IMR-90 (cell line): ENCODE measurements at regions not wholly inside any gene's neighbourhood (a gene's known extent, or its start where the extent isn't known, plus 50 kb on each side); places are given as distances from the start of the nearest gene placed in this dataset.

Experiments
- ATAC-seq: fragments of 200-7000 bp; cut with Tn5 transposase; 2 replicates; pipeline ENCODE4 v1.9.1; 2020; ENCODE audit warnings: low read depth, mild to moderate bottlenecking, moderate library complexity
- BruUV-seq: library from RNA; stranded (reverse); fragments of 400-500 nt; replicated peaks from 2 replicates; lab custom pipeline; 2021; lab: Mats Ljungman, UMichigan
- CTCF ChIA-PET: fragments of 300-600 bp; formaldehyde crosslinking; extraction: SDS; loops from one replicate; lab custom pipeline; 2021; ENCODE audit warnings: antibody characterized with exemption; lab: Yijun Ruan, JAX
- POLR2A ChIA-PET: fragments of 300-600 bp; sonication (Branson Sonifier 250); formaldehyde crosslinking; loops from one replicate; lab custom pipeline; 2022; ENCODE audit warnings: antibody characterized with exemption; ENCODE audit not compliant: unreplicated experiment; lab: Charles Lee
- DNase-seq: peaks from one replicate; pipeline ENCODE4 v3.0.0; 2013
- H2AFZ ChIP-seq: replicated peaks from 2 replicates; pipeline ENCODE3; 2013; ENCODE audit warnings: low read length, mild to moderate bottlenecking; ENCODE audit not compliant: poor library complexity
- H2AK5ac ChIP-seq: 2 replicates; pipeline ENCODE4 v1.6.1; 2013; ENCODE audit warnings: low read depth, low read length, inconsistent platforms
- H2AK9ac ChIP-seq: replicated peaks from 2 replicates; pipeline ENCODE3; 2013; ENCODE audit warnings: mild to moderate bottlenecking, low read depth, low read length, moderate library complexity; ENCODE audit not compliant: poor library complexity
- H2BK120ac ChIP-seq: 2 replicates; pipeline ENCODE4 v1.6.1; 2013; ENCODE audit warnings: low read depth, low read length, inconsistent platforms
- H2BK15ac ChIP-seq: 3 replicates; pipeline ENCODE4 v1.6.1; 2013; ENCODE audit warnings: low read depth, low read length, inconsistent platforms
- H2BK20ac ChIP-seq: 2 replicates; pipeline ENCODE4 v1.6.1; 2013; ENCODE audit warnings: low read depth, mild to moderate bottlenecking, inconsistent platforms, low read length, moderate library complexity
- H2BK5ac ChIP-seq: 2 replicates; pipeline ENCODE4 v1.6.1; 2013; ENCODE audit warnings: mild to moderate bottlenecking, low read depth, low read length, inconsistent platforms; ENCODE audit not compliant: poor library complexity, severe bottlenecking
- H3K14ac ChIP-seq: replicated peaks from 2 replicates; pipeline ENCODE4 v1.6.1; 2013; ENCODE audit warnings: low read depth, low read length, inconsistent platforms
- H3K18ac ChIP-seq: 2 replicates; pipeline ENCODE4 v1.6.1; 2013; ENCODE audit warnings: low read depth, low read length, control low read depth
- H3K23ac ChIP-seq: 2 replicates; pipeline ENCODE4 v1.6.1; 2013; ENCODE audit warnings: low read depth, low read length, inconsistent platforms
- H3K27ac ChIP-seq: 2 replicates; pipeline ENCODE4 v1.5.1; 2013; ENCODE audit warnings: mild to moderate bottlenecking, control low read depth, low read length; ENCODE audit not compliant: insufficient read depth
- H3K27me3 ChIP-seq: 2 replicates; pipeline ENCODE4 v1.6.1; 2013; ENCODE audit warnings: low read length; ENCODE audit not compliant: control insufficient read depth, insufficient read depth
- H3K36me3 ChIP-seq: 2 replicates; pipeline ENCODE4 v1.6.1; 2013; ENCODE audit warnings: low read length, mixed read lengths; ENCODE audit not compliant: control insufficient read depth, insufficient read depth
- H3K4ac ChIP-seq: 2 replicates; pipeline ENCODE4 v1.6.1; 2013; ENCODE audit warnings: low read depth, low read length, inconsistent platforms
- H3K4me1 ChIP-seq: 2 replicates; pipeline ENCODE4 v1.6.1; 2013; ENCODE audit warnings: low read length, mixed read lengths; ENCODE audit not compliant: control insufficient read depth, insufficient read depth
- H3K4me2 ChIP-seq: 2 replicates; pipeline ENCODE4 v1.6.1; 2013; ENCODE audit warnings: low read depth, mild to moderate bottlenecking, control low read depth, low read length, moderate library complexity
- H3K4me3 ChIP-seq: 2 replicates; pipeline ENCODE4 v1.5.1; 2013; ENCODE audit warnings: low read depth, mild to moderate bottlenecking, control low read depth, low read length, moderate library complexity; ENCODE audit not compliant: insufficient read depth
- H3K56ac ChIP-seq: 2 replicates; pipeline ENCODE4 v1.6.1; 2013; ENCODE audit warnings: low read length, inconsistent platforms; ENCODE audit not compliant: insufficient read depth; ENCODE audit errors: extremely low read depth
- H3K79me1 ChIP-seq, 2 experiments: 2 replicates each; pipeline ENCODE4 v1.6.1; 2013; ENCODE audit warnings: low read length in 2 of 2, inconsistent platforms in 1 of 2, low read depth in 1 of 2
- H3K9ac ChIP-seq: 2 replicates; pipeline ENCODE4 v1.6.1; 2013; ENCODE audit warnings: low read depth, low read length, control low read depth
- H3K9me1 ChIP-seq: 2 replicates; pipeline ENCODE4 v1.6.1; 2013; ENCODE audit warnings: low read length, inconsistent platforms; ENCODE audit not compliant: insufficient read depth
- H3K9me3 ChIP-seq: 2 replicates; pipeline ENCODE4 v1.6.1; 2013; ENCODE audit warnings: low read length; ENCODE audit not compliant: control insufficient read depth, insufficient read depth
- H4K20me1 ChIP-seq: 2 replicates; pipeline ENCODE4 v1.6.1; 2013; ENCODE audit warnings: low read length, inconsistent platforms; ENCODE audit not compliant: insufficient read depth
- H4K5ac ChIP-seq: 2 replicates; pipeline ENCODE4 v1.6.1; 2013; ENCODE audit warnings: mild to moderate bottlenecking, low read depth, low read length, control low read depth
- H4K8ac ChIP-seq, 2 experiments: 2 replicates each; pipeline ENCODE4 v1.6.1; 2013; ENCODE audit warnings: low read depth in 2 of 2, low read length in 2 of 2, control low read depth in 1 of 2, inconsistent platforms in 1 of 2
- H4K91ac ChIP-seq: 2 replicates; pipeline ENCODE4 v1.6.1; 2013; ENCODE audit warnings: low read depth, low read length, inconsistent platforms; ENCODE audit not compliant: insufficient read depth
- BHLHE40 ChIP-seq: fragments of 150-350 bp; IDR thresholded peaks from 2 replicates; pipeline ENCODE4 v1.6.1; 2016; ENCODE audit warnings: mild to moderate bottlenecking, low read depth, low read length
- ELK1 ChIP-seq: fragments of 150-350 bp; IDR thresholded peaks from 2 replicates; pipeline ENCODE4 v1.6.1; 2016; ENCODE audit warnings: low read depth, mild to moderate bottlenecking, low read length, moderate library complexity, borderline replicate concordance
- MAFK ChIP-seq: IDR thresholded peaks from 2 replicates; pipeline ENCODE4 v1.6.1; 2012; ENCODE audit warnings: low read depth, low read length, improper control_type of control experiment
- MAZ ChIP-seq: IDR thresholded peaks from 2 replicates; pipeline ENCODE4 v1.6.1; 2012; ENCODE audit warnings: low read depth, mild to moderate bottlenecking, low read length, improper control_type of control experiment, moderate library complexity, borderline replicate concordance
- NFE2L2 ChIP-seq: fragments of 150-350 bp; IDR thresholded peaks from 2 replicates; pipeline ENCODE4 v1.6.1; 2016; ENCODE audit warnings: low read depth, mild to moderate bottlenecking, low read length
- POLR2A ChIP-seq: IDR thresholded peaks from 2 replicates; pipeline ENCODE4 v1.6.1; 2012; ENCODE audit warnings: mild to moderate bottlenecking, low read depth, low read length
- SMC3 ChIP-seq: fragments of 150-350 bp; IDR thresholded peaks from 2 replicates; pipeline ENCODE4 v1.6.1; 2016; ENCODE audit warnings: low read depth, mild to moderate bottlenecking, antibody characterized with exemption, low read length, moderate library complexity
- USF2 ChIP-seq: fragments of 150-350 bp; IDR thresholded peaks from 2 replicates; pipeline ENCODE4 v1.6.1; 2017; ENCODE audit warnings: mild to moderate bottlenecking, antibody characterized with exemption, low read length, low read depth
- WGBS, 2 experiments: methylation state at CpG; one replicate each; pipeline versions ENCODE4 v1.1.5 to v1.1.7; 2013; ENCODE audit warnings: missing lambda C conversion rate in 2 of 2; ENCODE audit not compliant: insufficient read length in 1 of 2; ENCODE audit errors: extremely low coverage in 2 of 2; 5-methylcytosine and 5-hydroxymethylcytosine counted together
- dilution Hi-C: fragments of 300-500 bp; cut with HindIII; formaldehyde crosslinking; loops from one replicate; pipeline ENCODE4 v1.14.3; 2018; ENCODE audit warnings: low sequenced_read_pairs; ENCODE audit not compliant: unreplicated experiment
- in situ Hi-C: fragments of 300-500 bp; cut with MboI; formaldehyde crosslinking; loops from 3 replicates; pipeline ENCODE4 v1.14.3; 2019; ENCODE audit warnings: low sequenced_read_pairs, inconsistent platforms, mixed read lengths
- intact Hi-C: fragments of 100-400 bp; cut with micrococcal nuclease; formaldehyde crosslinking; loops from 2 replicates; pipeline ENCODE4 v1.10.0; 2022

DNA sequence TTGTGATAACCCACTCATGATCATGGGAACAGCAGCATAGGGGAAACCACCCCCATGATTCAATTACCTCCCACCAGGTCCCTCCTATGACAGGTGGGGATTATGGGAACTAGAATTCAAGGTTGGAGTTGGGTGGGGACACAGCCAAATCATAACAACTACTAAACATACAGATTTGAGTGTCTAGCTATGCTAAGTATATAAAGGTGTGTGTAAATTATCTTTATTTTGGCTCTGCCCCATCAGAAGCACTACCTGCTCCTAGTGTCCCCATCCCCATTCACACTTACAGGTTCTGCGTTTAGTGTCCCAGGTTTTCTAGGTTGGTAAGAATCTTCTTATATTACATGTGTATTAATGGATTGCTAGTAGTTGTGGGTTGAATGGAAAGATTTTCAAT, 464.7 kb downstream of the EPHA4 start:
- no TSS peak for BruUV-seq
- H3K23ac ChIP-seq, result no peak overlapping the region
- H3K4ac ChIP-seq, result no peak overlapping the region
- no peak overlapping the region for H2AFZ ChIP-seq
- no peak overlapping the region for H2BK15ac ChIP-seq
- no peaks in the 10 kb centered on the region for H3K36me3 ChIP-seq
- H4K20me1 ChIP-seq, result no peaks in the 10 kb centered on the region
- no peak overlapping the region for H2AK5ac ChIP-seq
- H4K91ac ChIP-seq, result no peak overlapping the region
- DNase-seq (no peak), ATAC-seq (no peak)
- H3K9me1 ChIP-seq, result peaks cover 3% of the 10 kb centered on the region; the same call in 1 of the 2 replicates
- H3K4me3 ChIP-seq, result no peak overlapping the region
- H4K8ac ChIP-seq, result no peak overlapping the region
- no peaks in the 10 kb centered on the region; the same call in 1 of the 2 replicates for H3K27me3 ChIP-seq
- H4K5ac ChIP-seq, result no peak overlapping the region
- no peaks in the 10 kb centered on the region for H3K9me3 ChIP-seq
- H3K27ac ChIP-seq, result no peak overlapping the region
- H3K4me2 ChIP-seq, result no peak overlapping the region
- H3K79me1 ChIP-seq, result no peaks in the 10 kb centered on the region
- no peak overlapping the region for H2AK9ac ChIP-seq
- H3K9ac ChIP-seq, result no peak overlapping the region
- no peak overlapping the region for H3K56ac ChIP-seq
- CTCF ChIA-PET, result no interaction called here
- in situ Hi-C loops (no loop called here), dilution Hi-C loops (no loop called here), intact Hi-C loops (loop anchor here (10.0 kb wide), 1 partner anchor 1373 kb away; no protein-coding TSS in a partner anchor)
- H2BK5ac ChIP-seq, result no peak overlapping the region
- no peak overlapping the region for H3K14ac ChIP-seq
- H2BK20ac ChIP-seq, result no peak overlapping the region
- H2BK120ac ChIP-seq, result no peak overlapping the region
- POLR2A ChIA-PET, result no interaction called here
- no CpG with 5 or more reads among the region's 1 CpG for WGBS, 2 experiments
- no peak overlapping the region for H3K18ac ChIP-seq
- TF ChIP-seq POLR2A (no peak), ELK1 (no peak), BHLHE40 (no peak), USF2 (no peak), MAFK (no peak), MAZ (no peak), NFE2L2 (no peak), SMC3 (no peak)
- peaks cover 9% of the 10 kb centered on the region for H3K4me1 ChIP-seq
